ENCODE measurements at regions not wholly inside any gene's neighbourhood (a gene's known extent, or its start where the extent isn't known, plus 50 kb on each side); places are given as distances from the start of the nearest gene placed in this dataset.

DNA sequence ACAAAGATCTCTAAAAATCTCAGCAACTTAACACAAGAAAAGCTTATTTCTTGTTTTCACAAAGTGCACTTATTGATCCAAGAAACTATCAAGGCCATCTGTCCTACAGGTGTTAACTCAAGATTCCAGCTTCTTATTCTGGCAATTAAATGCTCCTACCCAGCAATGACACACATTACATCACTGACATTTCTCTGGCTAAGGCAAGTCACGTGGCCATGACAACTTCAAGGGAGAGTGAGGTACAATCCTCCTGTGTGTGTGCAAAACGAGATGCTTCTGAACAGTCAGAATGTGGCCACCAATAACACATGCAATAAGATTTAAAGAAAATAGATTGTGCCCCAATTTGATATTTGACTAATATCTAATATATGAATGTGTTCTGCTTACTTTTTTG is 169.3 kb upstream of the BTBD3 start:
- Mint-ChIP-seq H3K9me3 (peaks cover 7% of the 10 kb centered on the region), H3K4me3 (no peak overlapping the region), H3K36me3 (no peaks in the 10 kb centered on the region), H3K4me1 (no peaks in the 10 kb centered on the region), H3K27me3 (ENCODE audit: insufficient read depth, low read depth) (no peaks in the 10 kb centered on the region), H3K27ac (no peak overlapping the region)
- Histone ChIP-seq H4K20me1 (ENCODE audit: low read depth) (no peaks in the 10 kb centered on the region), H2AFZ (replicated peaks) (no peak overlapping the region), H3K27me3 (no peaks in the 10 kb centered on the region), H3K4me1 (no peaks in the 10 kb centered on the region), H3K9ac (no peak overlapping the region), H3F3A (ENCODE audit: low read depth) (no peaks in the 10 kb centered on the region), H3K36me3 (no peaks in the 10 kb centered on the region), H3K9me3 (ENCODE audit: low read depth) (peaks cover 3% of the 10 kb centered on the region), H3K4me3 (no peak overlapping the region), H3K27ac (no peak overlapping the region), H3K4me2 (no peak overlapping the region), H3K79me2 (ENCODE audit: low read depth) (no peaks in the 10 kb centered on the region)
- DNase-seq (ENCODE audit: low spot score) = no peak
- no peak for TF ChIP-seq EZH2phosphoT487 (IDR thresholded peaks at IDR 0.05)
- TF ChIP-seq, protein P1, sequence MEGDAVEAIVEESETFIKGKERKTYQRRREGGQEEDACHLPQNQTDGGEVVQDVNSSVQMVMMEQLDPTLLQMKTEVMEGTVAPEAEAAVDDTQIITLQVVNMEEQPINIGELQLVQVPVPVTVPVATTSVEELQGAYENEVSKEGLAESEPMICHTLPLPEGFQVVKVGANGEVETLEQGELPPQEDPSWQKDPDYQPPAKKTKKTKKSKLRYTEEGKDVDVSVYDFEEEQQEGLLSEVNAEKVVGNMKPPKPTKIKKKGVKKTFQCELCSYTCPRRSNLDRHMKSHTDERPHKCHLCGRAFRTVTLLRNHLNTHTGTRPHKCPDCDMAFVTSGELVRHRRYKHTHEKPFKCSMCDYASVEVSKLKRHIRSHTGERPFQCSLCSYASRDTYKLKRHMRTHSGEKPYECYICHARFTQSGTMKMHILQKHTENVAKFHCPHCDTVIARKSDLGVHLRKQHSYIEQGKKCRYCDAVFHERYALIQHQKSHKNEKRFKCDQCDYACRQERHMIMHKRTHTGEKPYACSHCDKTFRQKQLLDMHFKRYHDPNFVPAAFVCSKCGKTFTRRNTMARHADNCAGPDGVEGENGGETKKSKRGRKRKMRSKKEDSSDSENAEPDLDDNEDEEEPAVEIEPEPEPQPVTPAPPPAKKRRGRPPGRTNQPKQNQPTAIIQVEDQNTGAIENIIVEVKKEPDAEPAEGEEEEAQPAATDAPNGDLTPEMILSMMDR (IDR thresholded peaks at IDR 0.05) = no peak
- no peak for TF ChIP-seq EZH2 (IDR thresholded peaks at IDR 0.05)

DNA sequence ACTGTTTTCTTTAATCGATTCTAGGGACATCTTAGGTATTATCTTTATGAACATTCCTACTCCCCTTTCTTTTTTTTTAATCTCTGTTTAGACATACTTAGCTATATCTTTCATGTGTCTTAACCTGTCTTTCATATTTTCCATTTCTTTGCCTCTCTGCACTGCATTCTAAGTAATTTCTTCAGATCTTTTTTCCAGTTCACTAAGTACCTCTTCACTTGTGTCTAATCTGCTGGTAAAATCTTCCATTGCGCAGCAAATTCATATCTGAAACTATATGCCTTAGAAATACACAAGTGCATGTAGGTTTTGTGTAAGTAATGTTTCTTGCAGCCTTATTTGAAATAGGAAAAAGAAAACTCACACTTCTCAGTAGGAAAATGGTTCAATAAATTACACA is 165.4 kb upstream of the BTBD3 start:
- Histone ChIP-seq H3K27me3 (no peaks in the 10 kb centered on the region), H2AFZ (replicated peaks) (no peak overlapping the region), H4K20me1 (ENCODE audit: low read depth) (no peaks in the 10 kb centered on the region), H3K79me2 (ENCODE audit: low read depth) (no peaks in the 10 kb centered on the region), H3K27ac (no peak overlapping the region), H3K36me3 (no peaks in the 10 kb centered on the region), H3K9me3 (ENCODE audit: low read depth) (peaks cover 3% of the 10 kb centered on the region), H3K4me1 (peaks cover 14% of the 10 kb centered on the region), H3K9ac (no peak overlapping the region), H3K4me2 (no peak overlapping the region), H3K4me3 (no peak overlapping the region), H3F3A (ENCODE audit: low read depth) (peaks cover 5% of the 10 kb centered on the region)
- Mint-ChIP-seq H3K36me3 (no peaks in the 10 kb centered on the region), H3K4me3 (no peak overlapping the region), H3K27me3 (ENCODE audit: insufficient read depth, low read depth) (no peaks in the 10 kb centered on the region), H3K9me3 (peaks cover 7% of the 10 kb centered on the region), H3K4me1 (peaks cover 14% of the 10 kb centered on the region), H3K27ac (no peak overlapping the region)
- DNase-seq (ENCODE audit: low spot score) = no peak
- TF ChIP-seq, protein P1 (IDR thresholded peaks at IDR 0.05) = no peak
- no peak for TF ChIP-seq EZH2phosphoT487 (IDR thresholded peaks at IDR 0.05)
- TF ChIP-seq EZH2 (IDR thresholded peaks at IDR 0.05) = no peak

DNA sequence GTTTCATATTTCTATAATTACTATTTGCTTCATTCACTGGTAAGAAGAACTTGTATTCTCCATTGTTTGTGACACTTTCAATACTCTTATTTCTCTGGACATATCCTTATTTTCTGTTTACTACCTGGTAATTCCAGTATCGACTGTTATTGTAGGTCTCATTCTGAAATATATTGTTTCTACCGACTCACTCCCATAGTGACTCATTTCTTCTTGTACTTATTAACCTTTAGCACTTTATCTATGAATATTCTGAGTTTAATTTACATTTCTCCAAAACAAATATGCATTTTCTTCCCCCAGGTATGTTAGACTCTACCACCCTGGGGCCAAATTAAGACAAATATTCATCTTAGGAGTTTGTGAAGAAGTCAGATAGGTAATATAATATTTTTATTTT is 164.5 kb upstream of the BTBD3 start:
- no peaks in the 10 kb centered on the region for H3K36me3 Mint-ChIP-seq
- no peak overlapping the region for H3K27ac Mint-ChIP-seq
- Histone ChIP-seq H3K4me3 (no peak overlapping the region), H3F3A (ENCODE audit: low read depth) (peaks cover 5% of the 10 kb centered on the region), H3K27ac (no peak overlapping the region), H3K9ac (no peak overlapping the region), H2AFZ (replicated peaks) (no peak overlapping the region), H3K36me3 (no peaks in the 10 kb centered on the region), H3K4me1 (peaks cover 14% of the 10 kb centered on the region), H4K20me1 (ENCODE audit: low read depth) (no peaks in the 10 kb centered on the region), H3K27me3 (no peaks in the 10 kb centered on the region), H3K9me3 (ENCODE audit: low read depth) (peaks cover 3% of the 10 kb centered on the region), H3K4me2 (no peak overlapping the region), H3K79me2 (ENCODE audit: low read depth) (no peaks in the 10 kb centered on the region)
- H3K4me1 Mint-ChIP-seq = peaks cover 14% of the 10 kb centered on the region
- H3K27me3 Mint-ChIP-seq (ENCODE audit: insufficient read depth, low read depth) = no peaks in the 10 kb centered on the region
- TF ChIP-seq, protein P1 (IDR thresholded peaks at IDR 0.05) = no peak
- TF ChIP-seq EZH2 (IDR thresholded peaks at IDR 0.05) (no peak), EZH2phosphoT487 (IDR thresholded peaks at IDR 0.05) (no peak)
- H3K4me3 Mint-ChIP-seq = no peak overlapping the region
- DNase-seq (ENCODE audit: low spot score) = no peak
- H3K9me3 Mint-ChIP-seq = peaks cover 7% of the 10 kb centered on the region
